Peyer's patch (tissue), 4 donors: ENCODE measurements at regions not wholly inside any gene's neighbourhood (a gene's known extent, or its start where the extent isn't known, plus 50 kb on each side); places are given as distances from the start of the nearest gene placed in this dataset.

Experiments
- DNase-seq, 3 donors: peaks; one replicate each; pipeline ENCODE4 v3.0.0-alpha.2; 2017 to 2019
- H3K27ac ChIP-seq, 4 donors: fragments of 200-600 bp; sonication (generic); one replicate each; pipeline ENCODE4 v1.5.1; 2016 to 2019
- H3K27me3 ChIP-seq, 2 donors: fragments of 200-600 bp; sonication (generic); one replicate each; pipeline ENCODE4 v1.5.1; 2019
- H3K36me3 ChIP-seq, 3 donors: fragments of 200-600 bp; sonication (generic); one replicate each; pipeline ENCODE4 v1.5.1; 2016 to 2019
- H3K4me1 ChIP-seq, 4 donors: fragments of 200-600 bp; sonication (generic); one replicate each; pipeline ENCODE4 v1.5.1; 2016 to 2019
- H3K4me3 ChIP-seq, 4 donors: fragments of 200-600 bp; sonication (generic); 1 replicate in 3 of 4; 2 replicates in 1 of 4; pipeline ENCODE4 v1.5.1; 2016 to 2019; ENCODE audit warnings: mild to moderate bottlenecking in 1 of 4
- H3K9me3 ChIP-seq, 4 donors: fragments of 200-600 bp; sonication (generic); one replicate each; pipeline ENCODE4 v1.5.1; 2016 to 2019; ENCODE audit warnings: mild to moderate bottlenecking in 1 of 4
- POLR2A ChIP-seq, 2 donors: fragments of 450-650 bp; IDR thresholded peaks; one replicate each; pipeline ENCODE4 v1.5.1; 2017; ENCODE audit warnings: antibody characterized with exemption in 2 of 2, mild to moderate bottlenecking in 2 of 2, moderate library complexity in 2 of 2
- small RNA-seq, 2 donors: library from RNA; depleted of rRNA; stranded (forward); fragments of <200 nt; gene quantifications; one replicate each; pipeline ENCODE3, GENCODE V24; 2016
- TF ChIP-seq, protein P1 (sequence below), 6 experiments: fragments of 450-650 bp in 4 of 6; fragments of 200-600 bp in 2 of 6; sonication (generic) in 1 of 6; IDR thresholded peaks; one replicate each; pipeline ENCODE4 v1.5.1; 2017 to 2019; ENCODE audit warnings: antibody characterized with exemption in 6 of 6, mild to moderate bottlenecking in 3 of 6, moderate library complexity in 1 of 6

DNA sequence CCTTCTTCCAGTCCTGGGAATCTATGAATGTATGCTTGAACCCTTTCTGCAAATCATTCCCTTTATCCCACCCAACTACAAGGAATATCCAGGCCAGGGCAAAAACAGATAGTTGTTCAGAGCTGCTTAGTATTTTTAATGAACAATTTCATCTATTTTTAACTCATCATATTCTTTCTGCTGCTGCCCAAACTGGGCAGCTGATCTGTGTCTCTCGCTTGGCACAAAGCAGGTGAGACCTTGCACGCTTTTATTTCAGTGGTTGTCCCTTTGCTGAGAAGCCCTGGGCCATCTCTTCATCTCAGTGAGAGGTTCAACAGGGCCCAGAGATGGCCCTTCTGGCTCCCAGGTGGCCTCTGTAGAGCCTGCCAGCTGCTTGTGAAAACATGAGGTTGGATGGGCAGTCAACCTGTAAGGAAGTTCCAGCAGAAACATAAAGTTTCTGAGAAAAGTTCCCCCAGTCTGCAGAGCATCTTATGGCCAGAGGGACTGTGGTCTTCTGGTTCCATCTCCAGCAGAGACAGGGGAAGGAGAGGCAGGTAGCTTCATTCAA, 57.5 kb downstream of the MYCN start:
- DNase-seq = no peak
- Histone ChIP-seq H3K27me3 (no peaks in the 10 kb centered on the region), H3K4me3 (no peak overlapping the region), H3K36me3 (no peaks in the 10 kb centered on the region), H3K27ac (no peak overlapping the region), H3K4me1 (no peaks in the 10 kb centered on the region), H3K9me3 (no peaks in the 10 kb centered on the region)
- TF ChIP-seq, protein P1, sequence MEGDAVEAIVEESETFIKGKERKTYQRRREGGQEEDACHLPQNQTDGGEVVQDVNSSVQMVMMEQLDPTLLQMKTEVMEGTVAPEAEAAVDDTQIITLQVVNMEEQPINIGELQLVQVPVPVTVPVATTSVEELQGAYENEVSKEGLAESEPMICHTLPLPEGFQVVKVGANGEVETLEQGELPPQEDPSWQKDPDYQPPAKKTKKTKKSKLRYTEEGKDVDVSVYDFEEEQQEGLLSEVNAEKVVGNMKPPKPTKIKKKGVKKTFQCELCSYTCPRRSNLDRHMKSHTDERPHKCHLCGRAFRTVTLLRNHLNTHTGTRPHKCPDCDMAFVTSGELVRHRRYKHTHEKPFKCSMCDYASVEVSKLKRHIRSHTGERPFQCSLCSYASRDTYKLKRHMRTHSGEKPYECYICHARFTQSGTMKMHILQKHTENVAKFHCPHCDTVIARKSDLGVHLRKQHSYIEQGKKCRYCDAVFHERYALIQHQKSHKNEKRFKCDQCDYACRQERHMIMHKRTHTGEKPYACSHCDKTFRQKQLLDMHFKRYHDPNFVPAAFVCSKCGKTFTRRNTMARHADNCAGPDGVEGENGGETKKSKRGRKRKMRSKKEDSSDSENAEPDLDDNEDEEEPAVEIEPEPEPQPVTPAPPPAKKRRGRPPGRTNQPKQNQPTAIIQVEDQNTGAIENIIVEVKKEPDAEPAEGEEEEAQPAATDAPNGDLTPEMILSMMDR (IDR thresholded peaks at IDR 0.05) = no peak
- no peak for TF ChIP-seq POLR2A (IDR thresholded peaks at IDR 0.05)

DNA sequence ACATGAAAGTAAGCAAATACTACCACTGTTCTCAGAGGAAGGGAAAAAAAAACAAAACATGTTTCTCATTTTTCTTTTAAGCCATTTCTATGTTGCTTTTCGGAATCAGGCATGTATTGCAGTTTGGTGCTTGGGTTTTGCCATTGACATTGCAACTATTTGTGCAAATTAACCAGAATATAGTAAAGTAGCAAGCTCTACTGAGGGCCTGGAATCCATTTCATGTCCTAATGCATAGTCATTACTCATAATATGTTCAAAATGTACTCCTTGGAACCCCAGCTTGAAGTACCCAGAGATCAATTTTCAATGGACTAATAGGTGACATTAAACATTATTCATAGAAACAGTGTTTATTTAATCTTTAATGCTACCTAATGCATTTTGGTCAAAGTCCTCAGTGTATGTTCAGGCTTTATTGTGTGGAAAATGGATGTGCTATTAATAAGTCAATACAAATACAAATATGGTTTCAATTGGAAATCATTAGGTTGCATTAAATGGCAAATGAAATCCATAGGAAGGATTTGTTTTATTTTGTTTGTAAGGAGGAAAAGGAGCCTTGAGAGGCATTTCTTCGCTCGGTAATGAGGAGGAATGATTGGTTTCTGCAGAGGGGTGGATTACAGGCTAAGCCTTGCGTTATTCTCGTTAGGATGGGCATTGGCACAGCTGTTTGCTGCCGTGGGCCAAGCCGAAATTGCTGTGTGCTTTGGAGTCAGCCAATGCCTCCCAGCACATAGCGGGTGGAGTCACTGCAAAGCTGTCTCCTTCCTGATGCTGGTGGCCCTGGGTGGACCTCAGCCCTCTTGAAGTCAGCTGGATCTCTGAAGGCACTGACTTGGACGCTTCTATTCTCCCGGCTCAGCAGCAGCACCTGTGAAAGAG, 56.4 kb downstream of the MYCN start:
- Histone ChIP-seq H3K9me3 (no peaks in the 10 kb centered on the region), H3K27me3 (no peaks in the 10 kb centered on the region), H3K27ac (no peak overlapping the region), H3K36me3 (no peaks in the 10 kb centered on the region), H3K4me1 (no peaks in the 10 kb centered on the region), H3K4me3 (no peak overlapping the region)
- TF ChIP-seq, protein P1 (IDR thresholded peaks at IDR 0.05) = no peak
- no peak for TF ChIP-seq POLR2A (IDR thresholded peaks at IDR 0.05)
- DNase-seq = no peak

Small RNAs in the stretch of these regions (small RNA-seq; reads per million reads assigned to genes)
- gene AC174048.1 = 0 reads per million in 2 donors
- 0 reads per million in 2 donors for gene RF00561
